MM.1S (cell line): ENCODE measurements at regions not wholly inside any gene's neighbourhood (a gene's known extent, or its start where the extent isn't known, plus 50 kb on each side); places are given as distances from the start of the nearest gene placed in this dataset.

Experiments
- DNase-seq: peaks from one replicate; pipeline ENCODE4 v3.0.0-alpha.2; 2015
- H2AFZ ChIP-seq: fragments of 300-600 bp; sonication (generic); 2 replicates; pipeline ENCODE4 v1.6.0; 2016; ENCODE audit warnings: antibody characterized with exemption, low read length
- H3F3A ChIP-seq: fragments of 300-600 bp; sonication (generic); 2 replicates; pipeline ENCODE4 v1.6.1; 2016; ENCODE audit warnings: mild to moderate bottlenecking, antibody characterized with exemption, low read length, moderate library complexity, mixed read lengths; ENCODE audit not compliant: insufficient read depth
- H3K27ac ChIP-seq: fragments of 300-600 bp; sonication (generic); 2 replicates; pipeline ENCODE4 v1.5.1; 2016; ENCODE audit warnings: mild to moderate bottlenecking, low read length
- H3K27me3 ChIP-seq: fragments of 300-600 bp; sonication (generic); replicated peaks from 2 replicates; pipeline ENCODE4 v1.6.0; 2016; ENCODE audit warnings: low read length; ENCODE audit not compliant: insufficient read depth
- H3K36me3 ChIP-seq: fragments of 300-600 bp; sonication (generic); replicated peaks from 2 replicates; pipeline ENCODE4 v1.6.1; 2016; ENCODE audit warnings: mild to moderate bottlenecking, low read length, mixed read lengths; ENCODE audit not compliant: insufficient read depth
- H3K4me1 ChIP-seq: fragments of 300-600 bp; sonication (generic); 2 replicates; pipeline ENCODE4 v1.6.1; 2016; ENCODE audit warnings: low read length, mixed read lengths
- H3K4me2 ChIP-seq: fragments of 300-600 bp; sonication (generic); 2 replicates; pipeline ENCODE4 v1.6.0; 2016; ENCODE audit warnings: low read depth, low read length
- H3K4me3 ChIP-seq: fragments of 300-600 bp; sonication (generic); 2 replicates; pipeline ENCODE4 v1.5.1; 2016; ENCODE audit warnings: low read length, mixed read lengths
- H3K79me2 ChIP-seq: fragments of 300-600 bp; sonication (generic); 2 replicates; pipeline ENCODE4 v1.6.1; 2016; ENCODE audit warnings: mixed run types, low read length, mixed read lengths
- H3K9ac ChIP-seq: fragments of 300-600 bp; sonication (generic); 2 replicates; pipeline ENCODE4 v1.6.1; 2016; ENCODE audit warnings: low read length, mixed read lengths
- H3K9me2 ChIP-seq: fragments of 300-600 bp; sonication (generic); replicated peaks from 2 replicates; pipeline ENCODE4 v1.6.1; 2016; ENCODE audit warnings: mild to moderate bottlenecking, low read length, mixed read lengths; ENCODE audit not compliant: insufficient read depth
- H3K9me3 ChIP-seq: fragments of 300-600 bp; sonication (generic); replicated peaks from 2 replicates; pipeline ENCODE4 v1.6.1; 2016; ENCODE audit warnings: mild to moderate bottlenecking, low read length, mixed read lengths; ENCODE audit not compliant: insufficient read depth
- H4K20me1 ChIP-seq: fragments of 300-600 bp; sonication (generic); 2 replicates; pipeline ENCODE4 v1.6.1; 2016; ENCODE audit warnings: mild to moderate bottlenecking, low read length, moderate library complexity, mixed read lengths; ENCODE audit not compliant: insufficient read depth
- CTCF ChIP-seq: fragments of 300-600 bp; sonication (generic); IDR thresholded peaks from 2 replicates; pipeline ENCODE4 v1.5.1; 2016; ENCODE audit warnings: antibody characterized with exemption, low read length, mixed read lengths
- EZH2 ChIP-seq: fragments of 300-600 bp; sonication (generic); optimal IDR thresholded peaks from 2 replicates; pipeline ENCODE3; 2017; ENCODE audit warnings: low read depth, mild to moderate bottlenecking, antibody characterized with exemption, low read length, mixed read lengths
- EZH2phosphoT487 ChIP-seq: fragments of 300-600 bp; sonication (generic); IDR thresholded peaks from 2 replicates; pipeline ENCODE4 v1.6.1; 2018; ENCODE audit warnings: antibody characterized with exemption, low read length

- Histone ChIP-seq H3K9me3 (no peaks in the 10 kb centered on the region), H3K4me2 (no peak overlapping the region), H3K27me3 (no peaks in the 10 kb centered on the region), H3K4me1 (peaks cover 6% of the 10 kb centered on the region), H3K79me2 (no peaks in the 10 kb centered on the region), H3K36me3 (no peaks in the 10 kb centered on the region), H2AFZ (no peak overlapping the region), H3K9me2 (no peaks in the 10 kb centered on the region), H3K4me3 (no peak overlapping the region), H3K9ac (no peak overlapping the region), H4K20me1 (no peaks in the 10 kb centered on the region), H3F3A (no peaks in the 10 kb centered on the region), H3K27ac (no peak overlapping the region)
- no peak for DNase-seq
- TF ChIP-seq EZH2phosphoT487 (no peak), EZH2 (no peak), CTCF (no peak)
Measured at GRCh38 chr3:77967621-77968020, 927.7 kb downstream of the ROBO2 start.

- Histone ChIP-seq H3K27me3 (no peaks in the 10 kb centered on the region), H3K9me3 (no peaks in the 10 kb centered on the region; the same call in 1 of the 2 replicates), H3K27ac (no peak overlapping the region), H3K9me2 (no peaks in the 10 kb centered on the region), H3K4me2 (no peak overlapping the region), H3K4me3 (no peak overlapping the region), H3F3A (no peaks in the 10 kb centered on the region), H3K79me2 (no peaks in the 10 kb centered on the region), H4K20me1 (no peaks in the 10 kb centered on the region), H2AFZ (no peak overlapping the region), H3K36me3 (no peaks in the 10 kb centered on the region), H3K9ac (no peak overlapping the region), H3K4me1 (no peaks in the 10 kb centered on the region)
- TF ChIP-seq EZH2 (no peak), CTCF (no peak), EZH2phosphoT487 (no peak)
- no peak for DNase-seq
Measured at GRCh38 chr3:77976079-77976478, 936.2 kb downstream of the ROBO2 start.

GRCh38 chr3:78003090-78003489 is 963.2 kb downstream of the ROBO2 start:
- DNase-seq: no peak
- no peaks in the 10 kb centered on the region for H3K27me3 ChIP-seq
- H3K4me3 ChIP-seq: no peak overlapping the region
- H4K20me1 ChIP-seq: no peaks in the 10 kb centered on the region
- no peaks in the 10 kb centered on the region for H3K4me1 ChIP-seq
- no peaks in the 10 kb centered on the region for H3K79me2 ChIP-seq
- no peaks in the 10 kb centered on the region for H3F3A ChIP-seq
- H3K9me3 ChIP-seq: no peaks in the 10 kb centered on the region
- no peak overlapping the region for H3K4me2 ChIP-seq
- no peak overlapping the region for H3K27ac ChIP-seq
- TF ChIP-seq EZH2 (no peak), CTCF (no peak), EZH2phosphoT487 (no peak)
- no peaks in the 10 kb centered on the region for H3K36me3 ChIP-seq
- H2AFZ ChIP-seq: no peak overlapping the region
- no peak overlapping the region for H3K9ac ChIP-seq
- H3K9me2 ChIP-seq: no peaks in the 10 kb centered on the region

GRCh38 chr3:78004571-78004970 is 964.7 kb downstream of the ROBO2 start:
- H3K79me2 ChIP-seq: no peaks in the 10 kb centered on the region
- H3K9me3 ChIP-seq: no peaks in the 10 kb centered on the region
- TF ChIP-seq CTCF: no peak
- TF ChIP-seq EZH2phosphoT487: no peak
- no peak for TF ChIP-seq EZH2
- no peak overlapping the region for H2AFZ ChIP-seq
- H3K4me2 ChIP-seq: no peak overlapping the region
- H3F3A ChIP-seq: no peaks in the 10 kb centered on the region
- no peak for DNase-seq
- no peaks in the 10 kb centered on the region for H3K36me3 ChIP-seq
- no peak overlapping the region for H3K4me3 ChIP-seq
- no peak overlapping the region for H3K27ac ChIP-seq
- no peaks in the 10 kb centered on the region for H4K20me1 ChIP-seq
- H3K27me3 ChIP-seq: no peaks in the 10 kb centered on the region
- H3K9ac ChIP-seq: no peak overlapping the region
- H3K4me1 ChIP-seq: no peaks in the 10 kb centered on the region
- H3K9me2 ChIP-seq: no peaks in the 10 kb centered on the region
